Stimulated activated CD4-positive, alpha-beta T cell treated with anti-CD3 and anti-CD28 coated beads, Interleukin-4, amount 100 ng/mL, for 24 hours (primary cell): ENCODE measurements at regions not wholly inside any gene's neighbourhood (a gene's known extent, or its start where the extent isn't known, plus 50 kb on each side); places are given as distances from the start of the nearest gene placed in this dataset.

Source experiments
- DNase-seq: peaks from one replicate; pipeline ENCODE4 v3.0.0-alpha.2; 2020

GRCh38 chrX:120690941-120691340 lies 61.1 kb upstream of the C1GALT1C1 start:
- DNase-seq = peak; percentile 19

GRCh38 chrX:120690344-120690743 lies 60.5 kb upstream of the C1GALT1C1 start:
- DNase-seq = no peak

GRCh38 chrX:120680090-120680489 lies 50.2 kb upstream of the C1GALT1C1 start:
- no peak for DNase-seq
